DMS79 (cell line): ENCODE measurements at regions not wholly inside any gene's neighbourhood (a gene's known extent, or its start where the extent isn't known, plus 50 kb on each side); places are given as distances from the start of the nearest gene placed in this dataset.
"Not testable (repeated sequence)": the region's sequence is repeated elsewhere in the genome, so short reads cannot be mapped to it uniquely, and the experiment has no call there.

Experiments used
- DNase-seq: peaks from one replicate; lab custom pipeline; 2025; lab: John Stamatoyannopoulos, UW

DNA sequence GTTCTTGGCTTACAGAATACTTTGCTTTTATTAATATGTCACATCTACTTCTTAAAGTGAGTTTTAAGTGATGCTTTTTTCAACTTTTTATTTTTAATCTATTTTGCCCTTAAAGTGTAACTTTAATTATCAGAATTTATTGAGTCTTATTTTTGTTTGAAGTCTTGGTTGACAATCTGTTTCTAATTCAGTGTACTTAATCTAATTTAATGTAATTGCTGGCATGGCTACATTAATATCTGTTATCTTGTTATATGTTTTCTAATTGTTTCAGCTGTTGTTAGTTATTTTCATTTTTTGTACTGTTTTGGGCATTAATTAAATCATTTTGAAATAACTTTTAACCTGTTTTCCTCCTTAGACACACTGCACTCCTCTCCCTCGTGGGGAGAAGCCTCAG is 558.7 kb upstream of the EYS start:
- DNase-seq = no peak

DNA sequence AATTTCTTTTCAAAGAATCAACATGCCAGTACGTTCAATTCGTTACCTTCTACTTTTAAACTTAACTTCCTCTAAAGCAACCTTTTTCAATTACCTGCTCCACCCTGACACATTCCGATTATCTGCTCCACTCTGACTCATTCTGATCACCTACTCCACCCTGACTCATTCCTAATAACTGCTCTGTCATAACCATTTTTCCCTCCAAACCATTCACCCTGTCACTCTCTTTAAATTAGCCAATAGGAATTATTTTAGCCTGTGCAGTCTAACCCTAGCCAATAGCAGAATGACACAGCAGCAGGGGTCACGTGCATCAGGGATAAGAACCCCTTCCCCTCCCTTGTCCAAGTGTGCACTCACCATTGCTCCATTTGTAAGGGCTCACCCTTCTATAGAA is 557.4 kb upstream of the EYS start:
- no peak for DNase-seq

DNA sequence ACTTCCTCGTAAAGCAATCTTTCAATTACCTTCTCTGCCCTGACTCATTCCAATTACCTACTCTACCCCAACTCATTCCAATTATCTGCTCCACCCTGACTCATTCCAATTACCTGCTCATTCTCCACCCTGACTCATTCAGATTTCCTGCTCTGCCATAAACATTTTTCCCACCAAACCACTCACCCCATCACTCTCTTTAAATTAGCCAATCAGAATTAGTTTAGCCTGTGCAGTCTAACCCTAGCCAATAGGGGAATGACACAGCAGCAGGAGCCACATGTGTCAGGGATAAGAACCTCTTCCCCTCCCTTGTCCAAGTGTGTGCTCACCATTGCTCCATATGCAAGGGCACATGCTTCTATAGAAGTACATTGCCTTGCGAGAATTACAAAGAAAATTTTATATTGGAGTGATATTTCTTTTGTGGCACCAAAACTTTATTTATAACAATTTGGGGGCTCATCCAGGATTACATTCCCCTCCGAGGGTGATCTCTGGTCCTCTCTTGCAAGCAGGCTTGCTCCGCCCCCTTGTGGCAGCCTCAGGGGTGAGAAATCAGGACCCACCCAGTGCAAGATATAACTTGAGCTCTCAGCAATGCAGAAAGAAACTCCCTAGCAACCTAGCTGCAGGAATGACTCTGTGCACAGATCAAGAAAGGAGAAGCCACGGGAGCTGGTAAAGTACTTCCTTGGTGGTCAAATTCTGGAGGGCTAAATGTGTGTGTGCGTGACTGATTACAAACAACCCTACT is 551.9 kb upstream of the EYS start:
- not testable (repeated sequence) for DNase-seq

DNA sequence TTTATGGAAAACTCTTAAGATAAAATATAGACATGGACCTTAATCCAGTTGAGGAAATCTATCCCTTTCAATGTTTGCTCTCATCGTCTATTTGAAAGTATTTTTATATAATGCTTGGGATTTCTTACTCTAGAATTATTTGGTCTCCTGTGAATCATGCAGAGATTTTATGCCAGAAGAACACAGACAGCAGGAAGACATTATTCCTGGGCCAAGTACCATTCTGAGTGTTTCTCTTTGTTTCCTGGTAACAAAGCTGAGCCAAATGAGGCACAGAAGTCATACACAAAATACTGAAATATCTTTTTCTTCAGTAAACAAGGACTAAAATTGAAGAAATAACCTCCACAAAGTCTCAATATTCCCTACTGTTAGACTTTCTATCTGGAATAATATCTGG is 538.2 kb upstream of the EYS start:
- no peak for DNase-seq

DNA sequence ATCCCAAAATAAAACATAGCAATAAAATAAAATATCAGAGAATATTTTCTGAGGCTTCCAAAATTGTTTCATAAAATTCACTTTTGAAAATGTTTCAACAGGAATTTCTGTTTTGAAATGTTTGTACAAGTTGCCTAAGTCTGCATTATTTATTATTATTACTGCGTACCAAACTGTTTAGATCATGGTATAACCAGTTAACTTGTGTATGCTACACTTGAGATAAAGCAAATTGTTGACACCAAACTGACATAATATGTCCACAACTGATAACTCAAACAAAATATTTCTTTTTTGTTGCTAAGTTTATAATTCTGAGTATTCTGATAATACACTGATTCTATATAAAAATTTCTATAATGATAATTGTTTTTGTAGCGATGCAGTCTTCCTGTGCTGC is 531.8 kb upstream of the EYS start:
- no peak for DNase-seq

DNA sequence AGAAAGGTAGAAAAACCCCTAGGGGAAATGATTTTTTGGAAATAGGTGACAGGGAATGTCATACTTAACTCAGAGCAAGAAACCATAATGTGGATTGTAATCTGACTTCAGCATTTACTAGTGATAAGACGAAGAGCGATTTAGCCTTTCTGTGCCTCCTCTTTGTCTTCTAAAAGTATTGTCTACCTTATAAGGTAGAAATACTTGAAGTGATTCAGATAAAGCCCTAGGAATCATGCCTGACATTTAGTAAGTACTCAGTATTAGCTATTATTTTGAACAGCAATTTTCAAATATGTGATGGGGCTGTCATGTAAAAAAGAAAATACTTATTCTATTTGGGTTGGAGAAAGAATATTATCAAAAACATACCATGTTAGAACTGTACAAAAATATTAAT is 525.9 kb upstream of the EYS start:
- no peak for DNase-seq

DNA sequence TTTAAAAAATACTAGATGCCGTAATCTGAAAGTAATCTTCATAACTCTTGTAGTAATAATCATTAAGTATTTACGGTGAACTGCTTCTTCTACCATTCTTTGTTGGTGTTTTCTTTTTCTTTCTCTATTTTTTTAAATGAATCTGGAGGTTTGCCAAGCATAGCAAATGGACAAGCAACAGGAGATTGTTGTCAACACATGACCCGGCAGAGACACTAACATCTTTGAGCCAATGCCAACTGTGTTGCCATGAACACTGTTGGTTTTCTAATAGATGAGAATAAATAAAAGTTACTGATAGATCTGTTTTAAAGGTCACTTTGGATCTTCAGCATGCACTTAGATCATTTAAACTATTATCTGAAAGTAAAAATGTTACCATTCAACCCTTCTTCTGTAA is 523.6 kb upstream of the EYS start:
- no peak for DNase-seq

DNA sequence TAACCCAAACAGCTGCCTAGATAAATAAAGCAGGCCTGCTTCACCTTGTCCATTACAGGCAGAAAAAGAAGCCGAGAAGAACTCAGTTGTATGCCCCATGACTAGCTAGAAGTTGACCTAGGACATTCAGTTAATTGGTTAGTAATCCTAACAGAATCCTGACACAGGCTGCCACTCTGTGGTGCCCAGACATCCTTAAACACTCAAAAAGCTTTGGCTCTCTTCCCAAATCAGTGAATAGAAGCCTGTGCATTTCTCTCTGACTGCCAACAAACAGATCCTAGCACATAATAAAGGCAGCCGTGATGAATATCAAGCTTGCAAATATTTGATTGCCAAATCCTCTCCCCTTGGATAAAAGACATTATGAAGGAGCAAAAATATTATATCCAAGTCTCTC is 519.1 kb upstream of the EYS start:
- DNase-seq = no peak

DNA sequence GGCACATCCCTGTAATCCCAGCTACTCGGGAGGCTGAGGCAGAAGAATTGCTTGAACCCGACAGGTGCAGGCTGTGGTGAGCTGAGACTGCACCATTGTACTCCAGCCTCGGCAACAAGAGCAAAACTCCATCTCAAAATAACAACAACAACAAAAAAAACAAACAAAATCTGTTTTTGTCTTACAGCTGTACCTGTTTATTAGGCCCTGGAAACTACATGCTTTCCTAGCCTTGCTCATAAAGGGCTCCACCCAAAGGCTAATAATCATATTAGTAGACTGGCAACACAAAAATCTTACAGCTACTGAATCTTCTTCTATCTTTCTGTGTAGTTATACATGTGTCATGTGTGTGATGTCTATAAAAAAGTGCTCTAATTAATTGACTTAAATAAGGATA is 503.9 kb upstream of the EYS start:
- no peak for DNase-seq

DNA sequence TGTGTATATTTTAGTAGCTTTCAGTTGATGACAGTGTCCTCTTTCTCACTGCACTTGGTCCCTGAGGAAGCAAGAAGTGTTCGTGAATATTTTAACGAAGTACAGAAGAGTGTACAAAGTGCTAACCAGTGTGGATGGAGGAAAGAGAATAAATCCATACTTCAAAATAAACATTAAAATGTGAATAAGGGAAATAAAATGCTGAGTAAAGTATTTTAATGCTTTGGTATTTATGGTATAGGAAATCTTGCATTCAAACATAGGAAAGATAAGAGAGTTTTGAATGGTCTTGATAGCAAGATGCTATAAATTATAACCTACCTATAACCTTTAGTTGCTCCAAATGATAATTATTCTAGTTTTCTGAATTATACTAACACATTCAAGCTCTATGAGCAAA is 493.4 kb upstream of the EYS start:
- no peak for DNase-seq

DNA sequence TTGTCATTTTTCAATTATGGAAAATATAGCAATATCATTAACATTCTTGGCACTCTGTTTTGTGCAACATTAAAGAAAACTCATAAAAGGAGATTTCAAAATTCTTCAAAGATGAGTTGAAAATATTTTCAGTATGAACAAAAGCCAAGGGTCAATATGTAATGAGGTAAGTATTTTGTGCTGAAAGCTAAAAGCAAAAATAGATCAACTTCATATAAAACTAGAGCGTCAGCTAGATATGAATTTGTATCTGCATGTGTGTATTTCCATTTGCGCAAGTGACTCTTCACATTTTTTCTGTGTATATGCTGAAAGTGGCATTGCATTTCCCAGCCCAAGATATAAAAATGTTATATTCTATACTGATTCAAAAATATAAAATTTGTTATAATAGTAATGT is 492.1 kb upstream of the EYS start:
- DNase-seq = no peak

DNA sequence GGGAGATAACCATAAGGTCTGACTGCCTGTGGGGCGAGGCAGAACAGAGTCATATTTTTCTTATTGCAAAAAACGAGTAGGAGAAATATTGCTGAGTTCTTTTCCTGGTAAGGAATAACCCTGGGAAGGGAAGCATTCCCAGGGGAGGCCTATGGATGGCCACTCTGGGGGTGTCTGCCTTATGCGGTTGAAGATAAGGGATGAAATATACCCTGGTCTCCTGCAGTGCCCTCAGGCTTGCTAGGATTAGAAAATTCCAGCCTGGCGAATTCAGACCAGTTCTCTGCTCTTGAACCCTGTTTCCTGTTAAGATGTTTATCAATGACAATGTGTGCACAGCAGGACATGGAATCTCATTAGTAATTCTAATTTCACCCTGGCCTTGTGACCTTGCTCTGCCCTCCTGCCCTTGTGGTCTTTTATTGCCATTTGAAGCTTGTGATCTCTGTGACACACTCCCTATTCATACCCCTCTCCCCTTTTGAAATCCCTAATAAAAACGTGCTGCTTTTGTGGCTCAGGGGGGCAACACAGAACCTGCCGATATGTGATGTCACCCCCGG is 491.1 kb upstream of the EYS start:
- no peak for DNase-seq

DNA sequence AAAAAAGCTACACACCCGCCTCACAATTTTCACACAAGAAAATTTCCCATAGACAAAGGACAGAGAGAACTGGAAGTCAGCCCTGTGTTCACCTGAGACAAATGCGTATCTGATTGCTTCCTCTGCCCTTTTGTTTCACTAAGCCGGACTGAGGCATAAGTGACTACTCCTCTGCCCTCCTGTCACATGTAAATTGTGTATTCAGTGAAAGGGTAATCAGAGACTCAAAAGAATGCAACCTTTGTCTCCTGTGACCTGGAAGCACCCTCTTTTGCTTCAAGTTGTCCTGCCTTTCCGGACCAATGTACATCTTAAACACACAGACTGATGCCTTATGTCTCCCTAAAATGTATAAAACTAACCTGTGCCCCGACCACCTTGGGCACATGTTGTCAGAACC is 483.8 kb upstream of the EYS start:
- DNase-seq = no peak

DNA sequence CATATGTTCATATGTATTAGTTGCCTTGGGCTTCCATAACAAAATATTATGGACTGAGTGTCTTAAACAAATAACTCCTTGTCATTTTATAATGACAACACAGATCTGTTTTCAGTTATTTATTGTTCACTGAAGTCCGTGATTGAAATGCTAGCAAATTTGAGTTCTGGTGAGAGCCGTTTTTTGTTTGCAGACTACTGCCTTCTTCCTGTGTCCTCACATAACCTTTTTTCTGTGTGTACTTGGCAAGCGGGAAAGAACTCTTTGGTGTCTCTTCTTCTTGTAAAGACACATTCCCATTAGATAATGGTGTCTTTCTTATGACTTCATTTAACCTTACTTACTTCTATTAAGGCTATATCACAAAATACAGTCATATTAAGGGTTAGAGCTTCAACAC is 482.9 kb upstream of the EYS start:
- DNase-seq = no peak

DNA sequence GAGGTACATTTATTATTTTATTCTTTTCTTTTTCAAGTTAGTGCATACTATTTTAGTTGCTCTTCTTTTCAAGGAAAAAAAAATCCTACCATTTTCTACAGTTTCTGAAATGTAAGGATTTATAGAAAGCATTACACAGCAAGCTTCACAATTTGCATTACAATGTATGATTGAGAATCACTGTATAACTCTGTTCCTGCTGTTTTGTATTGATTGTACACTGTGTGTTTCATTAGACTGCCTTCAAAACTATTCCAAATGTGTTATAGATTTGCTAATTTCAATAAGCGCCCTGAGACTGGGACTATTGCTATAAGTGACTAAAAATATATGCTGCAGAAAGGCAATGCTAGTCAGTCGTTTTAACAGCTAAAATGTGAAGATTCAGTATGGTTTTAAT is 479.7 kb upstream of the EYS start:
- no peak for DNase-seq

DNA sequence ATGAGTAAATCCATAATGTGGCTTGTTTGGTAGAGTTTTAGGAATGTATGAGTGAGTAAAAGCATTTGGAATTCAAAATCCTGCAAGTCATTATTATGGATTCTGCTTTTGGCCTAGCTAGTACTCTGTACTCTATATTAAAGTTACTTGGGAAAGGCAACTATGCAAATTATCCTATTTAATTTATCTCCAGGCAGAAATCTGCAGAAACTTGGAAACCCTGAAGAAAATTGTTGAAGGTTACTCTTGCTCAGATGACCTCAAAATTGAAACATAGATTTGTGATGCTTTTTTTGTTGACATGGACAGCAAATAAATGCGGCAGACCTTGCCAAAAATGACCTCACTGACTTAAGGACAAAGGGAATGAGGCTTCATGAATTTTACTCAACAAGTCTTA is 477.1 kb upstream of the EYS start:
- no peak for DNase-seq

DNA sequence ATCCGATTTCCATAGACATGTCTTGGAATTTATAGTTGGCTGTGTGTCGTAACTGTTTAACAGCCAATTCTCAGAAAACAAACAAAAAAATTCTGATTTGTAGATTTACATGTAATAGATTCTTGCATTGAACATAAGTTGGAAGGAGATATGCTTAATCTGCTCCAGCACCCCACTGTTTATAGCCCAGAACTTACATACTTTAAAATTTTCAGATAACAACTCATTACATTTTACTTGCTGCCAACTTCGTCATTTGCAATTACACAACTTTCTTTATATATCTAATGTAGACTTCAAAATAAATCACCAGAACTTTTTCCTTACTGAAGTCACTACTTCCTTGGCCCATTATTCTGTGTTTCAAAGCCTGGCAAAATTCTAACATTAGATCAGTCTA is 472.3 kb upstream of the EYS start:
- DNase-seq = no peak

DNA sequence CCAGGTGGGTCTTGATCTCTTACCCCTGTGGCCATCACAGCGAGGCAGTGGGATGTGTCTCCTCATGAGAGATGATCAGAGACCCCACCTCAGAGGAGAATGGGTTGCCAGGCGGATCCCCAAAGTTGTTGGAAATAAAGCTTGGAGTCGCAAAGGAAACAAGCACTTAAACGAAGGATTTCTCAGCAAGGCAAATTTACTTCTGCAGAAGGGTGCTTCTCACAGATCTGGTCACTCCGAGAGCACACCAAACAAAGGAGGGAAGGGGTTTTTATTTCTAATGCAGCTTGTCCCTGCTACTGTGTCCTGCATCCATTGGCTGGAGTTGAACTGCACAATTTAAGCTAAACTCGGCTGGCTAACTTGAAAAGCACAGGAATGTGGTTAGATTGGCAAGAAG is 466.6 kb upstream of the EYS start:
- DNase-seq = no peak

DNA sequence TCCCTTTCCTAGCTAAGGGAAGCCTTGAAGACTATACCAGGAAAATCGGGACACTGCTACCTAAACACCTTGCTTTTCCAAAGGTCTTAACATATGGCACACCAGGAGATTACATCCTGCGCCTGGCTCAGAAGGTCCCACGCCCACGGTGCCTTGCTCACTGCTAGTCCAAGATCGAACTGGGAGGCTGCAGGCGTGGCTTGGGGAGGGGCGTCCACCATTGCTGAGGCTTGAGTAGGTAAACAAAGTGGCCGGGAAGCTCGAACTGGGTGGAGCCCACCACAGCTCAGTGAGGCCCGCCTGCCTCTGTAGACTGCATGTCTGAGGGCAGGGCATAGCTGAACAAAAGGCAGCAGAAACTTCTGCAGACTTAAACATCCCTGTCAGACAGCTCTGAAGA is 459.7 kb upstream of the EYS start:
- DNase-seq = not testable (repeated sequence)

DNA sequence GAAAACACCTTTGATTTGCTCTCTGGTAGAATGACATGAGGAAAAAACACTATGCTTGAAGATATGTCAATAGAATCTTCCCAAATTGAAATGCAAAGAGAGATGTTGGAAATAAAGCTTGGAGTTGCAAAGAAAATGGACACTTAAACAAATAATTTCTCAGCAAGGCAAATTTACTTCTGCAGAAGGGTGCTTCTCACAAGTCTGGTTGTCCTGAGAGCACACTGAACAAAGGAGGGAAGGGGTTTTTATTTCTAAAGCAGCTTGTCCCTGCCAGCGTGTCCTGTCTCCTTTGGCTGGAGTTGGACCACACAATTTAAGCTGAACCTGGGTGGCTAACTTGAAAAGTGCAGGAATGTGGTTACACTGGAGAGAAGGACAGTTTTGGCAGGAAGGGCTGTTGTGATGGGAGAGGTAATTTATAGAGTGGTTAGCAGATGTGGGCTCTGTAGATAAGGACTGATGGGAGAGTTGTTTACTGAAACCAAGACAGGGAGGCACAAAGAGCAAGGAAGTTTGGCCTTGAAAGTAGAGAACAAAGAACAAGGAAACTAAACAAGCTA is 454.6 kb upstream of the EYS start:
- DNase-seq = no peak

DNA sequence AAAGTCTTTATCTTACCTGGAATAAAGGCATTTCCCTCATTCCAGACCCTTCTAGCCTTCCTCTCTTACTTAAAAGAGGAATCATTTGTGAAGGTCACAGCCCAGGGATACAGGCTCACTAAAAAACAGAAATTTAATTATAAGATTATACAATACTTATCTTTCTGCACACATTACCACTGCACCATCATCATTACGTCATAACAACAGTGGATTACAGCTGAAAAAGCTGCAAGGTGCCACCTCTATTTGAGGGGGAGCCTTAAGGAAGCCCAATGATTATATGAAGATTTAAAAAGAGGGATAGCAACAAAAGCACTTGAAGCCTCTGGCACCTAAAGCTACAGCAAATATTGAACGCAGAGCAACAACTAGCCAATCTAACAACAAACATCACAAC is 452.9 kb upstream of the EYS start:
- no peak for DNase-seq

DNA sequence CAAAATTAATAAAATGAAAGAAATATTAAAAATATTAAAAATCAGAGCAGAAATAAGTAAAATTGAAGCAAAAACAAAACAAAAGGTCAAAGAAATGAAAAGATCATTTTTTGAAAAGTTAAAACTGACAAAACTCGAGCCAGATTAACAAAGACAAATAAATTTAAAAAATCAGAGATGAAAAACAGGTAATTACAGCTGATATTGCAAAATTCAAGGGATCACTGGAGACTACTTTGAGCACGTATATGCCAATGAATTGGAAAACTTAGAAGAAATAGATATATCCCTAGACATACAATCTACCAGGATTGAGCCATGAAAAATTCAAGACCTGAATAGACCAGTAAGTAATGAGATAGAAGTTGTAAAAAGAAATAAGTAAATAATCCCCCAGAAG is 446.2 kb upstream of the EYS start:
- DNase-seq = no peak

DNA sequence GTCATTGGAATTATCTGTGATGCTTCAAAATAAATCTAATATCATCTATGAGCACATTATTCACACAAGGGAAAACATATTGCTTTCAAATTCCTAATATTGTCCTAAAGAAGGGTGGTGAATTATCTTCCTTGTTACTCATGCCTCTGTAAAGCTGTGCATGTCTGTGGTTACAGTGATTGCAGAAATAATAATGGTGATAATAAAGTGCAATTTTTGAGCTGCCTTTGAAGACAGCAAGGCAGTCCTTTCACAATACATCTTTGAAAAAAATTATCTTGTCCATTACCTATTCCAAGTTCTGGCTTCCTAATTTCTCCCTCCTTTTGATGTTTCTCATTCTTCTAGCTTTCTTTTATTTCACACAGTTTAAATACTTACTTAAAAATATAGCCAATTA is 442.1 kb upstream of the EYS start:
- DNase-seq = no peak

DNA sequence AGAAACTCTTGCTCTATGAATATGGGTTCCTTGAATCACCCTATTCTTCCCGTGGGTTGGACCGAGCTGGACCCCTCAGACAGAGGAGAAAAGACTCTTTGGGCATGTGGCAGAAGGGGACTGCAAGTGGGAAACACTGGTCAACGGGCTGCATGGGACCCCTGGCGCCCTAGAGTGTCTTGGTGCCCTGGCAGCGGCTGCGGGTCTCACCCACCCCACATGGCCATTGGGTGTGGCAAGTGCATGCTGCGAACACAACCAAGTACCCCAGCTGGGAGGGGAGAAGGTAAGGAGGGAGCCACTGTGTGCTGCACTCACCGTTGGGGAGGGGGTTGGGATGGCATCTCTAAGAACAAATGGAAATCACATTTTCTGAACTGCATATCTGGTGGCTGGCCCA is 438.8 kb upstream of the EYS start:
- no peak for DNase-seq
